Left lung (tissue), 4 donors: ENCODE measurements at regions not wholly inside any gene's neighbourhood (a gene's known extent, or its start where the extent isn't known, plus 50 kb on each side); places are given as distances from the start of the nearest gene placed in this dataset.

Source experiments
- ATAC-seq: fragments of 200-7000 bp; cut with Tn5 transposase; one replicate; pipeline ENCODE4 v1.9.1; 2020; ENCODE audit warnings: moderate library complexity
- DNase-seq, 4 donors: peaks; one replicate each; pipeline ENCODE4 v3.0.0-alpha.2; 2013 to 2020
- H3K27ac ChIP-seq, 2 donors: fragments of 200-600 bp; sonication (generic) in 1 of 2; one replicate each; pipeline versions ENCODE4 v1.5.0 to v1.8.0; 2020 to 2021
- H3K27me3 ChIP-seq, 2 donors: fragments of 200-600 bp; sonication (generic) in 1 of 2; one replicate each; pipeline versions ENCODE4 v1.5.0 to v1.8.0; 2020 to 2021
- H3K36me3 ChIP-seq, 2 donors: fragments of 200-600 bp; sonication (generic) in 1 of 2; one replicate each; pipeline versions ENCODE4 v1.5.0 to v1.8.0; 2020 to 2021
- H3K4me1 ChIP-seq, 2 donors: fragments of 200-600 bp; one replicate each; pipeline ENCODE4 v1.8.0; 2021
- H3K4me3 ChIP-seq, 2 donors: fragments of 200-600 bp; sonication (generic) in 1 of 2; one replicate each; pipeline versions ENCODE4 v1.5.0 to v1.8.0; 2020 to 2021; ENCODE audit warnings: mild to moderate bottlenecking in 1 of 2
- H3K9me3 ChIP-seq, 2 donors: fragments of 200-600 bp; sonication (generic) in 1 of 2; one replicate each; pipeline versions ENCODE4 v1.5.0 to v1.8.0; 2020 to 2021
- intact Hi-C, 2 donors: fragments of 100-400 bp; cut with DNase I; formaldehyde crosslinking; loops; one replicate each; pipeline versions ENCODE4 v1.11.2 to v1.14.2; 2022
- TF ChIP-seq, protein P1 (sequence below), 2 donors: fragments of 200-600 bp; sonication (generic) in 1 of 2; IDR thresholded peaks; one replicate each; pipeline versions ENCODE4 v1.5.0 to v1.8.0; 2021; ENCODE audit warnings: antibody characterized with exemption in 2 of 2
- donor health status: DM: no; HTN: yes; CAD: no.
- donor health status: DM: no; HTN: no; CAD: no.

DNA sequence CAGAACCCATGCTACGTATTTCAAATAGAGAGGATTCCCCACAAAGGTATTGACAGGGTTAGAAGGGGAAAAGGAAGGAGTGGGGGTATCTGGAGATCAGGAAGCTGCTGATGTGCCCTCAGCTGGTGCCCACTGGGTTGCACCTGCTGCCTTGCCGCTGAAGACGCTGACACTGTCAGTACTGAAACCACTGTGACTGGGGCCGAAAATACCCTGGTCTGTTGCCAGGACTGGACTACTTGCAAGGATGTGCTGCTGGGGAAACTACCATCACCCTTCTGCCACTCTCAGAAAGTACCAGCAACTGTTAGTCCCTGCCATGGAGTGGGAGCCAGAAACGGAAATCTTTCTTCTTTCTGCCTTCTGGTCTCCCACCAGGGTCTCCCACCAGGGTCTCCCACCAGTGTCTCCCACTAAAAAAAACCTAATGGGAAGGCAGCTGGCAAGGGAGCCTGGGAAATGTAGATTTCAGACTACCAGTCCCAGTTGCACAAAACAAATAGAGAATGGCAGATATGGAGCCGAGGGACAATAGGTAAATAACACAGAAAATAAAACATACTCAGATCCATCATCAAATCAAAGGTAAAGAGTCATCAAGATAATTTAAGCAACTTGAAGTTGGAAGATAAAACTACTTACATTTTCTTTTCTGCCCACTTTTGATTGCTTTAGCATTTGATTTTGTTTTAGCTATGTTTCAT is 204.8 kb downstream of the TPBG start:
- DNase-seq (peak in 1 of 4 donors; percentile 35), ATAC-seq (no peak)
- TF ChIP-seq, protein P1, sequence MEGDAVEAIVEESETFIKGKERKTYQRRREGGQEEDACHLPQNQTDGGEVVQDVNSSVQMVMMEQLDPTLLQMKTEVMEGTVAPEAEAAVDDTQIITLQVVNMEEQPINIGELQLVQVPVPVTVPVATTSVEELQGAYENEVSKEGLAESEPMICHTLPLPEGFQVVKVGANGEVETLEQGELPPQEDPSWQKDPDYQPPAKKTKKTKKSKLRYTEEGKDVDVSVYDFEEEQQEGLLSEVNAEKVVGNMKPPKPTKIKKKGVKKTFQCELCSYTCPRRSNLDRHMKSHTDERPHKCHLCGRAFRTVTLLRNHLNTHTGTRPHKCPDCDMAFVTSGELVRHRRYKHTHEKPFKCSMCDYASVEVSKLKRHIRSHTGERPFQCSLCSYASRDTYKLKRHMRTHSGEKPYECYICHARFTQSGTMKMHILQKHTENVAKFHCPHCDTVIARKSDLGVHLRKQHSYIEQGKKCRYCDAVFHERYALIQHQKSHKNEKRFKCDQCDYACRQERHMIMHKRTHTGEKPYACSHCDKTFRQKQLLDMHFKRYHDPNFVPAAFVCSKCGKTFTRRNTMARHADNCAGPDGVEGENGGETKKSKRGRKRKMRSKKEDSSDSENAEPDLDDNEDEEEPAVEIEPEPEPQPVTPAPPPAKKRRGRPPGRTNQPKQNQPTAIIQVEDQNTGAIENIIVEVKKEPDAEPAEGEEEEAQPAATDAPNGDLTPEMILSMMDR (IDR thresholded peaks at IDR 0.05): no peak
- H3K36me3 ChIP-seq: no peaks in the 10 kb centered on the region
- H3K4me1 ChIP-seq: no peaks in the 10 kb centered on the region
- H3K27me3 ChIP-seq: no peaks in the 10 kb centered on the region
- H3K4me3 ChIP-seq: no peak overlapping the region
- intact Hi-C loops: no loop called here
- no peaks in the 10 kb centered on the region for H3K9me3 ChIP-seq
- no peak overlapping the region for H3K27ac ChIP-seq

DNA sequence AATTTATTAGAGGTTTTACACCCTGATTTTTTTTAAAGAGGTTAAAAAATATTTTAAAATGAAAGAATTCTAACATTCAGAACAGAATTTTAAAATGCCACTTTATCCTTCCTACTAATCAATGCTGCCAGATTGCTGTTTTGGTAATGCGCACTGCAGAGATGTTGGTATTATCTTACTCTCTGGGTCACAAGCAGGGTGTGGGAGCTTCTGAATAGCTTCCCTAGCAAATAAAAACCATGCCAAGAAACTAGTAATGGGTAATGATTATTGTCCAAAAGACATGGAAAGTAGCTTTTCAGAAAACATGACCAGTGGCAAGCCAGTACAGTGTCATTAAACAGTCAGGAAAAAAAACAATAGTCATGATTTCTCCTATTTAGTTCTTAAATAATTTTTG is 205.4 kb downstream of the TPBG start:
- DNase-seq: no peak
- Histone ChIP-seq H3K36me3 (no peaks in the 10 kb centered on the region), H3K27me3 (no peaks in the 10 kb centered on the region), H3K4me1 (no peaks in the 10 kb centered on the region), H3K9me3 (no peaks in the 10 kb centered on the region), H3K27ac (no peak overlapping the region), H3K4me3 (no peak overlapping the region)
- ATAC-seq: no peak
- TF ChIP-seq, protein P1 (IDR thresholded peaks at IDR 0.05): no peak
- intact Hi-C loops: no loop called here

DNA sequence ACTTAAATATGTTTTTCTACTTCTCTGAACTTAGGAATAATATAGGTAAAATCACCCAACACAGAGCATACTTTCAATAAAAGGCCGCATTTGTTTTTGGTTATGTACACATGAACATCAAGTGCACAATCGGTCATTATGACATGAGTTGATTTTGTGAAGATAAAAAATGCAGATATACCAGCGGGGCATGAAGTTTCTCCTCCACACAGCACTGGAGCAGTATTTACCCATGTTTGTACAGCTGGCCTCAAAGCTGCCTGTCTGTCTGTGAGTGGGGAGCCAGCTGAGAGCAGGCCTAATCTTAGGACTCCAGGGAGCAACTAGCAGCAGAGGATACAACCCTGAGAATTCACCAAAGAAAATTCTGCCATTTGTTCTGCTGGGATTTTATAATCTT is 206.5 kb downstream of the TPBG start:
- Histone ChIP-seq H3K9me3 (no peaks in the 10 kb centered on the region), H3K27ac (no peak overlapping the region), H3K27me3 (no peaks in the 10 kb centered on the region), H3K4me3 (no peak overlapping the region), H3K4me1 (no peaks in the 10 kb centered on the region), H3K36me3 (no peaks in the 10 kb centered on the region)
- TF ChIP-seq, protein P1 (IDR thresholded peaks at IDR 0.05): no peak
- ATAC-seq (peak; percentile 21), DNase-seq (peak in 1 of 4 donors; percentile 7)
- intact Hi-C loops: no loop called here

DNA sequence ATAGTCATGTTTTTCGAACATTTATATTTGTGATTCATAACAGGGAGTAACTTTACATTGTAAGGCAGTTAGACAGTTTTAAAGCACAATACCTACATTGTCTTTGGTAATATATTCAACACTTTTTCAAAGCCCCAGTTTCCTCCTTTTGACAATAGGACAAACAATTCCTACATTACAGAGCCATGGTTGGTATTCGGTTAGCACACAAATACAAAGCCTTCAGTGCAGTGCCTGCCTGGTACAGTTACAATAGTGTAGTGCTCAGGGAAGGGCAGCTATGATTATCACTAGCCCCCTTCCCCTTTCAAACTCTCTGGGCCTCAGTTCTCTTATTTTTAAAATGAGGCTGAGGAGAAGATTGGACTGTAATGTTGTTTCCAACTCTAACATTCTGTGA is 207.8 kb downstream of the TPBG start:
- intact Hi-C loops: no loop called here
- no peaks in the 10 kb centered on the region for H3K27me3 ChIP-seq
- peaks cover 0 to 10% of the 10 kb centered on the region in 2 donors for H3K9me3 ChIP-seq
- ATAC-seq (no peak), DNase-seq (no peak)
- no peaks in the 10 kb centered on the region for H3K36me3 ChIP-seq
- H3K27ac ChIP-seq: no peak overlapping the region
- no peak overlapping the region for H3K4me3 ChIP-seq
- TF ChIP-seq, protein P1 (IDR thresholded peaks at IDR 0.05): no peak
- H3K4me1 ChIP-seq: no peaks in the 10 kb centered on the region

DNA sequence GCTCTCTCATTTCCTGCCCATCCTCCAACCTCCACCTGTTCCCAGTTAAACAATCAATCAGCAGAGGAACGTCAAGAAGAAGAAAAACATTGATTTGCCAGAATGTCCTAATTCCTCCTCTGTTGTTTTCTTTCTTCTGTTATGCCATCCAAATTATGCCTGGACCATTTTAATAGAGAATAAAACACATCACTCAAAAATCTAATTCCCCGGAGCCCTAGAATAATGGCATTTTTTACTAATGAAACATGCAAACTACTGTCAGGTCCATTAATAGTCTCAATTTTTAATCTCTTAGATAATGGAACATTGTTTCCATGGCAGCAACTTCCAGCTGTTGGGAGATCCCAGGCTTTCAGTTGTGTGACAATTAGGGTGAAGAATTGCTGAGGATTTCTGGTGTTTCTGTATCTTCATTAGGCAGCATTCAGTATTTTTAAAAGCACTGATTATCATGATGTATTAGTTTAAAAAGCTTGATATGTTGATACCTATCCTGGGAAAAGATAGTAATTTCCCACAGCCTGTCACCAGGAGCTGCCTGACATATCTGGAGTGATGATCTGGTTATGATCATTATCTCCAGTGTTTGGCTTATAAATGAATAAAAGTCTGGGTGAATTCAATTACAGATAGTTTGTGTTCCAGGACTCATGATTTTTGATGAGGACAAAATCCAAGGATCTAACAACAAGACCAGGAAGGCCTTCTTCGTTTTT is 209.8 kb downstream of the TPBG start:
- DNase-seq: no peak
- H3K4me1 ChIP-seq: no peaks in the 10 kb centered on the region
- H3K4me3 ChIP-seq: no peak overlapping the region
- H3K36me3 ChIP-seq: no peaks in the 10 kb centered on the region
- ATAC-seq: no peak
- peaks cover 0 to 17% of the 10 kb centered on the region in 2 donors for H3K9me3 ChIP-seq
- no peaks in the 10 kb centered on the region for H3K27me3 ChIP-seq
- no peak overlapping the region for H3K27ac ChIP-seq
- intact Hi-C loops: no loop called here
- TF ChIP-seq, protein P1 (IDR thresholded peaks at IDR 0.05): no peak
